A549 (cell line): ENCODE measurements at regions not wholly inside any gene's neighbourhood (a gene's known extent, or its start where the extent isn't known, plus 50 kb on each side); places are given as distances from the start of the nearest gene placed in this dataset.

Experiments
- ATAC-seq, 2 experiments: fragments of 200-7000 bp in 1 of 2; fragments of >200 bp in 1 of 2; cut with Nextera tagmentation in 1 of 2; cut with Tn5 transposase in 1 of 2; 3 replicates each; pipeline versions ENCODE4 v1.8.0 to v1.9.1; 2018 to 2020; ENCODE audit warnings: mild to moderate bottlenecking in 1 of 2, moderate library complexity in 1 of 2
- CTCF ChIA-PET: fragments of 300-600 bp; sonication (Branson Sonifier 250); formaldehyde crosslinking; extraction: SDS; loops from one replicate; lab custom pipeline; 2021; ENCODE audit warnings: antibody characterized with exemption, inconsistent platforms; lab: Yijun Ruan, JAX
- POLR2A ChIA-PET: fragments of 350-600 bp; formaldehyde crosslinking; extraction: SDS; loops from one replicate; lab custom pipeline; 2021; ENCODE audit warnings: antibody characterized with exemption, inconsistent platforms; lab: Yijun Ruan, JAX
- DNase-seq, 2 experiments: peaks; one replicate each; pipeline versions ENCODE4 v3.0.0 to v3.0.0-alpha.2; 2011 to 2016; ENCODE audit warnings: low read depth in 1 of 2, low spot score in 1 of 2
- FAIRE-seq: peaks from 2 replicates; lab custom pipeline; 2011; peaks lifted over from hg19 to GRCh38; lab: Jason Lieb, UNC
- H3K27ac ChIP-seq, 2 experiments: fragments of >200 bp; sonication (Bioruptor Twin); formaldehyde crosslinking; 3 replicates each; pipeline ENCODE4 v1.5.1; 2016 to 2017
- H3K4me1 ChIP-seq: fragments of >200 bp; sonication (Bioruptor Twin); formaldehyde crosslinking; 3 replicates; pipeline ENCODE4 v1.6.1; 2016
- H3K4me2 ChIP-seq: fragments of >200 bp; sonication (Bioruptor Twin); formaldehyde crosslinking; 3 replicates; pipeline ENCODE4 v1.6.1; 2016
- H3K4me3 ChIP-seq: fragments of >200 bp; sonication (Bioruptor Twin); formaldehyde crosslinking; 3 replicates; pipeline ENCODE4 v1.5.1; 2016
- H3K9me3 ChIP-seq: fragments of >200 bp; sonication (Bioruptor Twin); formaldehyde crosslinking; 3 replicates; pipeline ENCODE4 v1.6.1; 2016
- EHMT2 ChIP-seq: fragments of 200-600 bp; sonication (generic); IDR thresholded peaks from 2 replicates; pipeline ENCODE4 v1.6.1; 2016; ENCODE audit warnings: antibody characterized with exemption, low read depth, mild to moderate bottlenecking, moderate library complexity
- FOSB ChIP-seq: fragments of 250-450 bp; sonication (Bioruptor Pico); IDR thresholded peaks from 2 replicates; pipeline ENCODE4 v1.5.0; 2020; ENCODE audit warnings: mild to moderate bottlenecking, moderate library complexity
- FOSL2 ChIP-seq, 2 experiments: fragments of 450-650 bp in 1 of 2; fragments of >200 bp in 1 of 2; sonication (Bioruptor Twin) in 1 of 2; formaldehyde crosslinking; IDR thresholded peaks; 2 replicates each; pipeline versions ENCODE4 v1.5.0 to v1.6.1; 2016 to 2020; ENCODE audit warnings: mild to moderate bottlenecking in 1 of 2, moderate library complexity in 1 of 2
- HEYL ChIP-seq: fragments of 250-450 bp; sonication (Bioruptor Pico); IDR thresholded peaks from 2 replicates; pipeline ENCODE4 v1.8.0; 2021; ENCODE audit warnings: mild to moderate bottlenecking, moderate library complexity
- JUN ChIP-seq, 2 experiments: fragments of >200 bp; sonication (Bioruptor Twin); formaldehyde crosslinking; IDR thresholded peaks; 2 replicates in 1 of 2; 3 replicates in 1 of 2; pipeline ENCODE4 v1.6.1; 2016 to 2017
- KDM1A ChIP-seq: fragments of 200-600 bp; sonication (generic); IDR thresholded peaks from 2 replicates; pipeline ENCODE4 v1.6.1; 2016; ENCODE audit warnings: low read depth, mild to moderate bottlenecking
- MAZ ChIP-seq: fragments of 150-350 bp; IDR thresholded peaks from 2 replicates; pipeline ENCODE4 v1.6.1; 2014; ENCODE audit warnings: antibody characterized with exemption, low read depth, low read length, borderline replicate concordance
- PHF8 ChIP-seq: fragments of 200-600 bp; sonication (generic); IDR thresholded peaks from 2 replicates; pipeline ENCODE4 v1.6.1; 2016; ENCODE audit warnings: low read depth, mild to moderate bottlenecking, antibody characterized with exemption, moderate library complexity, borderline replicate concordance
- RCOR1 ChIP-seq: fragments of 150-350 bp; IDR thresholded peaks from 2 replicates; pipeline ENCODE4 v1.6.1; 2014; ENCODE audit warnings: antibody characterized with exemption, low read length, low read depth
- RFX5 ChIP-seq: fragments of 450-650 bp; IDR thresholded peaks from 2 replicates; pipeline ENCODE4 v1.7.1; 2014; ENCODE audit warnings: antibody characterized with exemption, mild to moderate bottlenecking, moderate library complexity
- SMC3 ChIP-seq: fragments of >200 bp; sonication (Bioruptor Twin); formaldehyde crosslinking; IDR thresholded peaks from 3 replicates; pipeline ENCODE4 v1.6.1; 2018; ENCODE audit warnings: inconsistent platforms
- SREBF2 ChIP-seq: fragments of 450-650 bp; IDR thresholded peaks from 2 replicates; pipeline ENCODE4 v1.6.1; 2014; ENCODE audit warnings: mild to moderate bottlenecking, moderate library complexity
- TP53 ChIP-seq: fragments of 250-450 bp; sonication (Bioruptor Pico); IDR thresholded peaks from 2 replicates; pipeline ENCODE4 v1.5.0; 2021; ENCODE audit warnings: mild to moderate bottlenecking, moderate library complexity
- ZC3H11A ChIP-seq: fragments of 450-650 bp; IDR thresholded peaks from 2 replicates; pipeline ENCODE4 v1.6.1; 2014; ENCODE audit warnings: antibody characterized with exemption, mild to moderate bottlenecking
- ZFP36 ChIP-seq: fragments of 450-650 bp; IDR thresholded peaks from 2 replicates; pipeline ENCODE4 v1.6.1; 2014; ENCODE audit warnings: borderline replicate concordance; ENCODE audit not compliant: partially characterized antibody
- WGBS: methylation state at CpG from one replicate; pipeline ENCODE4 v1.1.6; 2017; ENCODE audit errors: missing lambda C conversion rate; 5-methylcytosine and 5-hydroxymethylcytosine counted together
- TF ChIP-seq, protein P1 (sequence below): fragments of >200 bp; sonication (Bioruptor Twin); formaldehyde crosslinking; IDR thresholded peaks from 3 replicates; pipeline ENCODE4 v1.6.1; 2016
- TF ChIP-seq, protein P2 (sequence below): fragments of >200 bp; sonication (Bioruptor Twin); formaldehyde crosslinking; IDR thresholded peaks from 3 replicates; pipeline ENCODE4 v1.5.1; 2016
- TF ChIP-seq, protein P3 (sequence below): IDR thresholded peaks from 2 replicates; pipeline ENCODE4 v1.6.1; 2012
- TF ChIP-seq, protein P4 (sequence below): fragments of 200-600 bp; sonication (generic); IDR thresholded peaks from 2 replicates; pipeline ENCODE4 v1.6.1; 2016; ENCODE audit warnings: antibody characterized with exemption, mild to moderate bottlenecking, moderate library complexity
- TF ChIP-seq, protein P5 (sequence below): fragments of 250-450 bp; sonication (Bioruptor Pico); IDR thresholded peaks from 2 replicates; pipeline ENCODE4 v1.5.0; 2021; ENCODE audit warnings: mild to moderate bottlenecking, moderate library complexity, borderline replicate concordance
- TF ChIP-seq, protein P6 (sequence below): fragments of 250-450 bp; sonication (Bioruptor Pico); IDR thresholded peaks from 2 replicates; pipeline ENCODE4 v1.5.0; 2020; ENCODE audit warnings: low read depth, mild to moderate bottlenecking, moderate library complexity

DNA sequence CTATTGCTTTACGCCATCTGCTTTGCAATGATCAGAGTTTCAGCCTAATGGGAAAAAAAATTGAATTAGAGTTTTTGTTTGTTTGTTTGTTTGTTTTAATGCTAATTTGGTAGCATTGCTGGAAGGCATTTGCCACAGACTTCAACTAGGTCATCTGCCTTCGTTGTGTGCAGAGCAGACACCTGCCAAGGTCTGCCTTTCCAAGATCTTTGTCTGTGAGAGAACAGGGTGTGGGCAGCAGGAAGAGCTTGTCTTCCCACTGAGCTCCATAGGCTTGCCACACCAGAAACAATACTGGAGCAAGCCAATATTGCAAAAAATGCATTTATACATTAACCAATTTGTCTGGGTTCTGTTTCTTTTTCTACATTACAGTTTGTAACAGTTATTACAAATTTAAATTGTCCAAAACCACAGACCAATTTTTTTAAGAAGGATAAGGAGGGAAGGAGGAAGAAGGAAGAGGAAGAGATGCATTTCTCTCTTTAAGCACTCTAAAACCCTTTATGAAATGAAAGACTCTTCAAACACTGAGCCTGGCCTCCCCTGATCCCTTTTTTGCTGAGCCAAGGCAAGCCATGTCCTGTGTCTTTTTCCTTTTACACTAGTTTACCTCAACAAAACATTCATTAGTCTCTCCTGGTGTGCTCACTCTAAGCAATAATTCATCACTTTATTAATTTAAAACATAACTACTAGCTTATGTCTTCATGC is 210.5 kb downstream of the SNX18 start:
- H3K4me2 ChIP-seq = no peak overlapping the region
- no peak for DNase-seq
- 38% methylated on average over 2 of the region's 2 CpGs for WGBS
- H3K9me3 ChIP-seq = no peaks in the 10 kb centered on the region
- H3K4me1 ChIP-seq = no peaks in the 10 kb centered on the region
- no peak for FAIRE-seq
- ChIA-PET CTCF (no interaction called here), POLR2A (no interaction called here)
- no peak overlapping the region for H3K4me3 ChIP-seq
- H3K27ac ChIP-seq = no peak overlapping the region
- TF ChIP-seq SREBF2 (no peak), FOSL2 (IDR thresholded peaks at IDR 0.05) (no peak), FOSL2 (CRISPR knock-in tag; IDR thresholded peaks at IDR 0.05) (no peak), ZFP36 (no peak), TP53 (CRISPR knock-in tag) (no peak), PHF8 (no peak), SMC3 (no peak), EHMT2 (no peak), HEYL (CRISPR knock-in tag) (no peak), FOSB (no peak), ZC3H11A (no peak), RCOR1 (no peak)
- TF ChIP-seq, protein P1, sequence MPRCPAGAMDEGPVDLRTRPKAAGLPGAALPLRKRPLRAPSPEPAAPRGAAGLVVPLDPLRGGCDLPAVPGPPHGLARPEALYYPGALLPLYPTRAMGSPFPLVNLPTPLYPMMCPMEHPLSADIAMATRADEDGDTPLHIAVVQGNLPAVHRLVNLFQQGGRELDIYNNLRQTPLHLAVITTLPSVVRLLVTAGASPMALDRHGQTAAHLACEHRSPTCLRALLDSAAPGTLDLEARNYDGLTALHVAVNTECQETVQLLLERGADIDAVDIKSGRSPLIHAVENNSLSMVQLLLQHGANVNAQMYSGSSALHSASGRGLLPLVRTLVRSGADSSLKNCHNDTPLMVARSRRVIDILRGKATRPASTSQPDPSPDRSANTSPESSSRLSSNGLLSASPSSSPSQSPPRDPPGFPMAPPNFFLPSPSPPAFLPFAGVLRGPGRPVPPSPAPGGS = no peak
- TF ChIP-seq, protein P2, sequence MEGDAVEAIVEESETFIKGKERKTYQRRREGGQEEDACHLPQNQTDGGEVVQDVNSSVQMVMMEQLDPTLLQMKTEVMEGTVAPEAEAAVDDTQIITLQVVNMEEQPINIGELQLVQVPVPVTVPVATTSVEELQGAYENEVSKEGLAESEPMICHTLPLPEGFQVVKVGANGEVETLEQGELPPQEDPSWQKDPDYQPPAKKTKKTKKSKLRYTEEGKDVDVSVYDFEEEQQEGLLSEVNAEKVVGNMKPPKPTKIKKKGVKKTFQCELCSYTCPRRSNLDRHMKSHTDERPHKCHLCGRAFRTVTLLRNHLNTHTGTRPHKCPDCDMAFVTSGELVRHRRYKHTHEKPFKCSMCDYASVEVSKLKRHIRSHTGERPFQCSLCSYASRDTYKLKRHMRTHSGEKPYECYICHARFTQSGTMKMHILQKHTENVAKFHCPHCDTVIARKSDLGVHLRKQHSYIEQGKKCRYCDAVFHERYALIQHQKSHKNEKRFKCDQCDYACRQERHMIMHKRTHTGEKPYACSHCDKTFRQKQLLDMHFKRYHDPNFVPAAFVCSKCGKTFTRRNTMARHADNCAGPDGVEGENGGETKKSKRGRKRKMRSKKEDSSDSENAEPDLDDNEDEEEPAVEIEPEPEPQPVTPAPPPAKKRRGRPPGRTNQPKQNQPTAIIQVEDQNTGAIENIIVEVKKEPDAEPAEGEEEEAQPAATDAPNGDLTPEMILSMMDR = no peak
- TF ChIP-seq, protein P3, sequence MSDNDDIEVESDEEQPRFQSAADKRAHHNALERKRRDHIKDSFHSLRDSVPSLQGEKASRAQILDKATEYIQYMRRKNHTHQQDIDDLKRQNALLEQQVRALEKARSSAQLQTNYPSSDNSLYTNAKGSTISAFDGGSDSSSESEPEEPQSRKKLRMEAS = no peak
- TF ChIP-seq, protein P4, sequence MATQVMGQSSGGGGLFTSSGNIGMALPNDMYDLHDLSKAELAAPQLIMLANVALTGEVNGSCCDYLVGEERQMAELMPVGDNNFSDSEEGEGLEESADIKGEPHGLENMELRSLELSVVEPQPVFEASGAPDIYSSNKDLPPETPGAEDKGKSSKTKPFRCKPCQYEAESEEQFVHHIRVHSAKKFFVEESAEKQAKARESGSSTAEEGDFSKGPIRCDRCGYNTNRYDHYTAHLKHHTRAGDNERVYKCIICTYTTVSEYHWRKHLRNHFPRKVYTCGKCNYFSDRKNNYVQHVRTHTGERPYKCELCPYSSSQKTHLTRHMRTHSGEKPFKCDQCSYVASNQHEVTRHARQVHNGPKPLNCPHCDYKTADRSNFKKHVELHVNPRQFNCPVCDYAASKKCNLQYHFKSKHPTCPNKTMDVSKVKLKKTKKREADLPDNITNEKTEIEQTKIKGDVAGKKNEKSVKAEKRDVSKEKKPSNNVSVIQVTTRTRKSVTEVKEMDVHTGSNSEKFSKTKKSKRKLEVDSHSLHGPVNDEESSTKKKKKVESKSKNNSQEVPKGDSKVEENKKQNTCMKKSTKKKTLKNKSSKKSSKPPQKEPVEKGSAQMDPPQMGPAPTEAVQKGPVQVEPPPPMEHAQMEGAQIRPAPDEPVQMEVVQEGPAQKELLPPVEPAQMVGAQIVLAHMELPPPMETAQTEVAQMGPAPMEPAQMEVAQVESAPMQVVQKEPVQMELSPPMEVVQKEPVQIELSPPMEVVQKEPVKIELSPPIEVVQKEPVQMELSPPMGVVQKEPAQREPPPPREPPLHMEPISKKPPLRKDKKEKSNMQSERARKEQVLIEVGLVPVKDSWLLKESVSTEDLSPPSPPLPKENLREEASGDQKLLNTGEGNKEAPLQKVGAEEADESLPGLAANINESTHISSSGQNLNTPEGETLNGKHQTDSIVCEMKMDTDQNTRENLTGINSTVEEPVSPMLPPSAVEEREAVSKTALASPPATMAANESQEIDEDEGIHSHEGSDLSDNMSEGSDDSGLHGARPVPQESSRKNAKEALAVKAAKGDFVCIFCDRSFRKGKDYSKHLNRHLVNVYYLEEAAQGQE = no peak
- no peak for ATAC-seq

DNA sequence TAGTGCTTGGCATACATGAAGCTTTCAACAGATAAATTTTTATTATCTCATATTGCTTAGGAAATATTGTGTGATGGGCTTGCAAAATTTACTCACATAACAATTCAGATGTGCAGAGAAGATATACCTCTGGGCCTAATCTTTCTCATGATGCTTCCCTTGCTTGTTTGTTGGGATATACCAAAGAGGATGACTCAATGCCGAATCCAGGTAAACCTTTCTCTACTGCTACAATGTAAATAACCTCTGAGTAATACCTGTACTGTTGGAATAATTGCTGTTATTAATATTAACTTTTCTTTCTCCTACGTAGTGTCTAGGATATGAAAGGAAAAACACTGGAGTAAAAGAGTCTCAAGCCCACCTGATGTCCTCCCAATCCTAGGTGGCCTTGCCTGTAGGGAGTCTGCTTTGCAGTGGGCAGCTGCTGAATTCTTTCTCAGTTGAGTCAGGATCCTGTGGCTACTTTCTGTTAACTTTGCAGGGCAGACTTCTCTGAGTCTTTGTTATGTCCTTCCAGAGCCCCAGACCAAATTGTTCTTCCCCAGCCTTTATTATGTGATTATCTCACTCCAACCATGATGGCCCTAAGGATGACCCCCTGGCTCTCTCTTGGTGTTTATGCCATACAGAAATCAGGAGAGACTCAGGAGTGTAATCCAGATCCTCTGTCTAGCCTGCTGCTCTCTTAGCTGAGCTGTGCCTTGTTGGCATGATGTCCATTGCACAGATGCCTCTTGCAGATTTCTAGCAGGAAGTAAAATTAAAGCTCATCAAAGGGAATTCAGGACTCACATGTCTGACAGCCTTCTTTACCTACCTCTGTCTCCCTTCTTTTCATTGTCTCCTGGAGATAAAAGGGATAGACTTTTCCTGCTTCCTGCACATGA is 208.1 kb downstream of the SNX18 start:
- ChIA-PET POLR2A (no interaction called here), CTCF (no interaction called here)
- Histone ChIP-seq H3K27ac (no peak overlapping the region), H3K4me3 (no peak overlapping the region), H3K9me3 (no peaks in the 10 kb centered on the region), H3K4me1 (no peaks in the 10 kb centered on the region), H3K4me2 (no peak overlapping the region)
- FAIRE-seq (no peak), DNase-seq (no peak), ATAC-seq (no peak)
- 7% methylated on average over 2 of the region's 2 CpGs for WGBS
- TF ChIP-seq JUN (IDR thresholded peaks at IDR 0.05) = no peak
- TF ChIP-seq, protein P5, sequence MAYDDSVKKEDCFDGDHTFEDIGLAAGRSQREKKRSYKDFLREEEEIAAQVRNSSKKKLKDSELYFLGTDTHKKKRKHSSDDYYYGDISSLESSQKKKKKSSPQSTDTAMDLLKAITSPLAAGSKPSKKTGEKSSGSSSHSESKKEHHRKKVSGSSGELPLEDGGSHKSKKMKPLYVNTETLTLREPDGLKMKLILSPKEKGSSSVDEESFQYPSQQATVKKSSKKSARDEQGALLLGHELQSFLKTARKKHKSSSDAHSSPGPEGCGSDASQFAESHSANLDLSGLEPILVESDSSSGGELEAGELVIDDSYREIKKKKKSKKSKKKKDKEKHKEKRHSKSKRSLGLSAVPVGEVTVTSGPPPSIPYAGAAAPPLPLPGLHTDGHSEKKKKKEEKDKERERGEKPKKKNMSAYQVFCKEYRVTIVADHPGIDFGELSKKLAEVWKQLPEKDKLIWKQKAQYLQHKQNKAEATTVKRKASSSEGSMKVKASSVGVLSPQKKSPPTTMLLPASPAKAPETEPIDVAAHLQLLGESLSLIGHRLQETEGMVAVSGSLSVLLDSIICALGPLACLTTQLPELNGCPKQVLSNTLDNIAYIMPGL (CRISPR knock-in tag) = no peak
- no peak for TF ChIP-seq HEYL (CRISPR knock-in tag)
- TF ChIP-seq, protein P2 = no peak
- TF ChIP-seq RFX5 = no peak
- TF ChIP-seq MAZ = no peak
- TF ChIP-seq, protein P6, sequence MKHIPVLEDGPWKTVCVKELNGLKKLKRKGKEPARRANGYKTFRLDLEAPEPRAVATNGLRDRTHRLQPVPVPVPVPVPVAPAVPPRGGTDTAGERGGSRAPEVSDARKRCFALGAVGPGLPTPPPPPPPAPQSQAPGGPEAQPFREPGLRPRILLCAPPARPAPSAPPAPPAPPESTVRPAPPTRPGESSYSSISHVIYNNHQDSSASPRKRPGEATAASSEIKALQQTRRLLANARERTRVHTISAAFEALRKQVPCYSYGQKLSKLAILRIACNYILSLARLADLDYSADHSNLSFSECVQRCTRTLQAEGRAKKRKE (CRISPR knock-in tag) = no peak
- no peak for TF ChIP-seq KDM1A
